Inflammatory macrophage (primary cell): ENCODE measurements at regions not wholly inside any gene's neighbourhood (a gene's known extent, or its start where the extent isn't known, plus 50 kb on each side); places are given as distances from the start of the nearest gene placed in this dataset.
"Not testable (repeated sequence)": the region's sequence is repeated elsewhere in the genome, so short reads cannot be mapped to it uniquely, and the experiment has no call there.

Source experiments
- DNase-seq, 2 donors: peaks; one replicate each; pipeline ENCODE4 v3.0.0-alpha.2; 2020 to 2022

DNA sequence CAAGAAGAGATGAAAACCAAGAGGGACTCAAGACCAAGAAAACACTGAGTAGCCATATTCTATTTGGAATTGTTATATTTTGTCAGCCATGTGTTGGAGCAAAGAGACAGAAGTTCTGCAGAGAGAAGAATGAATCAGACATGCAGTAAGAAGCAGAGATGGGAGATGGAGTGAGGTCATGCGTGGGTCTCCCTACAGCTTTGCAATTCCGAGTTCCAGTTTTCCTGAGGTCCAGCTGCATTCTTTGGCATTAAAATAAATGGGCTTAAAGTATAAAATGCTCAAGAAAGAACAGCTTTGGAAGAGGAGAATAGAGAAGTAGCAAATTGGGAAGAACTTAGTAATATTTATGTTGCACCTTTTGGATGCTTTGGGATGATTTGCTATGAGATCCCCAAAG is 361.6 kb downstream of the NPR3 start:
- DNase-seq, result no peak

DNA sequence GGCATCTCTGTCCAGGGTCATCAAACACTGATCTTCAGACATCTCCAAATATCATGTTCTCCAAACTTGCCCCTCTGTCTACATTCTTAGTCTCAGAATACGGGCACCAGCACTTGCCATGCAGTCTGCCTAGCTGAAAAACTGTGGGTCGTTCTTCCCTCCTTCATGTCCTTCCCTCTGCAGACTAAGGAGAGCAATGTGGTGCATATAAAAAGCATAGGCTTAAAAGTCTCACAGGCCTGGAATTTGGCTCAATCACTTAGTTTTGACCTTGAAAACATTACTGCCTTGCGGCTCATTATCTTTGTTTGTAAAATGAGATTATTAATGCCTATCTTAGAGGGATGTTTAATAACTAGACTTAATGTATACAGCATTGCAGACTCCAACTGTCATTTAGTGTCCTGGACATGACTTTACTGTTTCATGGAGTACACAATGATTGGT is 362.8 kb downstream of the NPR3 start:
- DNase-seq, result no peak

DNA sequence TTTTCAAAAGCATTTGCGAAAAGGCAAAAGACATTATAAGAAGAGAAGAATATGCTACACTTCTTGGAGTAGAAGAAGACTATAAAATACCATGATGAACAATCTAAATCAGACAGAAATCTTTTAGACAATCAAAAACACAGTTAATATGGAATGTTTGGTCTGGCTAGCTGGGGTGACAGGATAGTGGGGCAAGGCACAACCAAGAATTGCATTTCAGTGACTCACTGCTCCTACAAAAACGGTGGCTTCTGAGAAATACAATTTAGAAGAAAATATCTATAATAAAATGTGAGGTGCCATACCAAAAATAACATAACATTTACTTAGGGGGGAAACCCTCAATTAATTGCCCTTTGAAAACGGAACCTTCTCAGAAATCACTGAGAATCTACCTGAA is 363.4 kb downstream of the NPR3 start:
- no peak for DNase-seq

DNA sequence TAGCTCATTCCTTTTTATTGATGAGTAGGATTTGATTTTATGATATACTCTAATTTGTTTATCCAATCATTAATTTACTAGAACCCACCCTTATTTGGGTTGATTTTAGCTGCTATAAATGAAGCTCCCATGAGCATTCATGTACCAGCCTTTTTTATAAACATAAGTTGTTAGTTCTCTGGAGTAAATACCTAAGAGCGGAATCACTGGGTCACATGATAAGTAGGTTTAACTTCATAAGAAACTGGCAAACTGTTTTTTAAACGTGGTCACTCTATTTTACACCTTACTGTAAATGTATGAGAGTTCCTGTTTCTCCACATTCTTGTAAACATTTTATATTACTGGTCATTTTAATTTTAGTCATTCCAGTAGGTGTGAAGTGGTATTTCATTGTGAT is 364.6 kb downstream of the NPR3 start:
- no peak for DNase-seq

DNA sequence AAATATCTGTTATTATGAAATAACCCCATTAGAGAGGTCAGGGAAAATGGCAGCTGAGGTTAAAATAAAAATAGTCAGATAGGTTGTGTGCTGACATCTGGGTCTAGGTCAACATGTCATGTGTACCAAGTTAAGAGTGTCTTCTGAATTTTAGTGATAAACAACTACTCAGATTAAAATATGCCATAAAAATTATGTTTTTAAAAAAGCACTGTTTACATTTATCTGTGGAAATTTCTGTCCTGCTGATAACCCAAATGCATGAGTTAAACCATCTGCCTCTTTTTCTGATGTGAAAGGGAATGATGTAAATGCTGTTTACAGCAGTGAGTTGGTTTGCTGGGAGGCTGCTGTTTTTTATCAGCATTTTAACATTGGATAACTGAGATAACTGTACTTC is 361.2 kb upstream of the TARS1 start:
- no peak for DNase-seq

DNA sequence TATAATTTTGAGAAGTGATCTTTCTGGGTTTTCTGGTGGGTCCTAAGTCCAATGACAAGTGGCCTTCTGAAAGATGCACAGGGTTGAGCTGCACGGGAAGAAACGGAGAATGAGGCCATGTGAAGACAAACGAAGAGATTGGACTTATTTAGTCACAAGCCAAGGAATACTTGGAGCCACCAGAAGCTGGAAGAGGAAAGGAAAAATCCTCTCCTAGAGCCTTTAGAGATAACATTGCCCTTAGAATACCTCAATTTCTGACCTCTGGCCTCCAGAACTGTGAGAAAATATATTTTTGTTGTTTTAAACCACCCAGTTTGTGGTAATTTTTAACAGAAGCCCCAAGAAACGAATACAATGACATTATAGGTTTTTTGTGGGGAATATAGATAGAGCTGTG is 360.5 kb upstream of the TARS1 start:
- no peak for DNase-seq

DNA sequence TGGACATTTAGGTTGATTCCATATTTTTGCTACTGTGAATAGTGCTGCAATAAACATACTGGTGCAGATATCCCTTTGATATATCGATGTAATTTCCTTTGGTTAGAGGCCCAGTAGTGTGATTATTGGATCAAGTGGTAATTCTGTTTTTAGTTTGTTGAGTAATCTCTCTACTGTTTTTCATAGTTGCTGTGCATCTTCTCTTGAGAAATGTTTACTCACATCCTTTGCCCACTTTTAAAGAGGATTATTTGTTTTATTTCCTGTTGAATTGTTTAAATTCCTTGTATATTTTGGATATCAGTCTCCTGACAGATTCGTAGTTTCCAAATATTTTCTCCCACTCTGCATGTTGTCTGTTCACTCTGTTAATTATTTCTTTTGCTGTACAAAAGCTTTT is 352.6 kb upstream of the TARS1 start:
- DNase-seq, result no peak

DNA sequence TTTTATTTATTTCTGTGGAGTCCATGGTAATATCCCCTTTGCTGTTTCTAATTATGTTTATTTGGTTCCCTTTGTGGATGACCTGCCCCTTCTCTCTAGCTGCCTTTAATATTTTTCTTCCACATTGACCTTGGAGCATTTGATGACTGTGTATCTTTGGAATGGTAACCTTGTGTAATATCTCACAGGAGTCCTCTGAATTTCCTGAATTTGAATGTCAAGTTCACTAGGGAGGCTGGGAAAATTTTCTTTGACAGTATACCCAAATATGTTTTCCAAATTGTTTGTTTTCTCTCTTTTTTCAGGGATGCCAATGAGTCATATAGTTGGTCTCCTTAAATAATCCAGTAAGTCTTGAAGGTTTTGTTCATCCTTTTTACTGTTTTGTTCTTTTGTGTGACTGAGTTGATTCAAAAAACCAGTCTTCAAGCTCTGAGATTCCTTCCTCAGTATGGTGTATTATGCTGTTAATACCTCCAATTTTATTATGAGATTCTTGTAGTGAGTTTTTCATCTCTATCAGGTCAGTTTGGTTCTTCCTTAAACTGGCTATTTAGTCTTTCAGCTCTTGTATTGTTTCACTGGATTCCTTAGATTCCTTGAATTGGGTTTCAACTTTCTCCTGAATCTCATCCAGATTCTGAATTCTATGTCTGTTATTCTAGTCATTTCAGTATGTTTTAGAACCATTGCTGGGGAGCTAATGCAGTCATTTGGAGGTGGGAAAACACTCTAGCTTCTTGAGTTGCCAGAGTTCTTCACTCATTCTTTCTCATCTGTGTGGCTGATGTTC is 349.0 kb upstream of the TARS1 start:
- no peak for DNase-seq

DNA sequence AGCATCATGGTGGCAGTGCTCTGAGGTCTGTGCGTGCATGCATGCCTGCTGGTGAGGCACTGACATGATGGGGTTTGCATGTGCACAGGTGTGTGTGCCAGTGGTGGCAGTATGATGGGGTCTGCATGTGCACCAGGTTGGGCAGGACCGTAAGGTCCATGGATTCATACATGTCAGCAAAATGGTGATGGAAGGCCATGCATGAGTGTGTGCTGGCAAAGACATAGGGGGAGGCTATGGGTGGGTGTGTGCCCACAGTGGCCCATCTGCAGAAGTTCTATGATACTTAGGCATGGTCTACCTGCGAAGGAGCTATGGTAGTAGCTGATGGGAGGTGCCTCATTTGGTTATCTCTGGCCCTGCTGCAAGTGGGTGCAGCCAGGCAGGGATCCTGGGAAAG is 348.0 kb upstream of the TARS1 start:
- DNase-seq, result no peak

DNA sequence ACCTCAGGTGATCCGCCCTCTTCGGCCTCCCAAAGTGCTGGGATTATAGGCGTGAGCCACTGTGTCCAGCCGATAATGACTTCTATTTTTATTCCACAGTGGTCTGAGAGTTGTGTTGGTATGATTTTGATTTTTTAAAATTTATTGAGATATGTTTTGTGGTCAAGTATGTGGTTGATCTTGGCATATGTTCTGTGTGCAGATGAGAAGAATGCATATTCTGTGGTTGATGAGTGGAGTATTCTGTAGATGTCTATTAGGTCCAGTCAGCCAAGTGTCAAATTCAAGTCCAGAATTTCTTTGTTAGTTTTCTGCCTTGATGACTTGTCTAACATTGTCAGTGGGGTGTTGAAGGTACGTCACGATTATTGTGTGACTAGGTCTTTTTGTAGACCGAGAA is 338.2 kb upstream of the TARS1 start:
- DNase-seq, result no peak

DNA sequence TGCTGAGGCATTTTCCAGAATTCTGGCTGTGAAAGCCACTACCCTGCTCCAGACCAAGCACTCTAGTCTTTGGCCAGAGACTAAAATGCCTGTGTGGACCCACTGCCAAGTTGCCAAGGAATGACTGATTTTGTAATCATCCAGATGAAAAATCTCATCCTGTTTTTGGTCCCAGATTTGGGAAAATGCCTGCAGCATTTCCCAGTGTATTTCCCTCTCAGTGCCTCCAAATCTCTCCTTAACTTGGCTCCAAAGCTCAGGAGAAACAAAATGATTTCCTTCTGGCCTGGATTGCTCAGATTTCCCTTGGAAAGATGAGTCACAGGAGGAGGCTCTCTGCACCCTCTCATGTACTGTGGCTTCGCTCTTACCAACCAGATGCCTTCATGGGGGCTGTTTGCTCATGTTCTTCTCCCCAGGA is 335.2 kb upstream of the TARS1 start:
- DNase-seq, result no peak

DNA sequence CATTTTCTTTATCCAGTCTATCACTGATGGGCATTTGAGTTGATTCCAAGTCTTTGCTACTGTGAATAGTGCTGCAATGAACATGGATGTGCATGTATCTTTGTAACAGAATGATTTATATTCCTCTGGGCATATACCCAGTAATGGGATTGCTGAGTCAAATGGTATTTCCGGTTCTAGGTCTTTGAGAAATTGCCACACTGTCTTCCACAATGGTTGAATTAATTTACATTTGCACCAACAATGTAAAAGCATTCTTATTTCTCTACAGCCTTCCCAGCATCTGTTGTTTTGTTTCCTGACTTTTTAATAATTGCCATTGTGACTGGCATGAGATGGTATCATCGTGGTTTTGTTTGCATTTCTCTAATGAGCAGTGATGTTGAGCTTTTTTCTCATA is 330.3 kb upstream of the TARS1 start:
- not testable (repeated sequence) for DNase-seq

DNA sequence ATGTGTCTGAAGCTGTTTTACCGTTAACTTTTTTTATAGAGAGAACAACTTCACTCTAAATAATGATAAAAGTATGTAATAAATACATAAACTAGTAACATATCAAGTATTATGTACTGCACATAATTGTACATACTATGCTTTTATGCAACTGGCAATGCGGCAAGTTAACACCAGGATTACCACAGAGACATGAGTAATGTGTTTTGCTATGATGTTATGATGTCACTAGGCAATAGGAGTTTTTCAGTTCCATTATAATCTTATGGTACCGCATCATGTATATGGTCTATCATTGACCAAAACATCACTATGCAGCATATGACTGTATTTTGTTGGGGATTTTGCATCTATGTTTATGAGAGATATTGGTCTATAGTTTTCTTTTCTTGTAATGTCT is 326.4 kb upstream of the TARS1 start:
- no peak for DNase-seq

DNA sequence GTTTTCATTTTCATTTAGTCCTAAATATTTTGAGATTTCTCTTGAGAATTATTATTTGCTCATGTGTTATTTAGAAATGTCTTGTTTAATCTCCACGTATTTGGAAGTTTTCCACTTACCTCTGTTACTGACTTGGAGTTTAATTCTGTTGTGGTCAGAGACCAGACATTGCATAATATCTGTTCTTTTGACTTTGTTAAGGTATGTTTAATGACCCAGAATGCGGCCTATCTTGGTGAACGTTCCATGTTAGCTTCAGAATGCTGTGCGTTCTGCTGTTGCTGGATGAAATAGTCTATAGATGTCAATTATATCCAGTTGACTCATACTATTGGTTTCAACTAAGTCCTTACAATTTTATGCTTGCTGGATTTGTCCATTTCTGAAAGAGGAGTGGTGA is 325.3 kb upstream of the TARS1 start:
- no peak for DNase-seq

DNA sequence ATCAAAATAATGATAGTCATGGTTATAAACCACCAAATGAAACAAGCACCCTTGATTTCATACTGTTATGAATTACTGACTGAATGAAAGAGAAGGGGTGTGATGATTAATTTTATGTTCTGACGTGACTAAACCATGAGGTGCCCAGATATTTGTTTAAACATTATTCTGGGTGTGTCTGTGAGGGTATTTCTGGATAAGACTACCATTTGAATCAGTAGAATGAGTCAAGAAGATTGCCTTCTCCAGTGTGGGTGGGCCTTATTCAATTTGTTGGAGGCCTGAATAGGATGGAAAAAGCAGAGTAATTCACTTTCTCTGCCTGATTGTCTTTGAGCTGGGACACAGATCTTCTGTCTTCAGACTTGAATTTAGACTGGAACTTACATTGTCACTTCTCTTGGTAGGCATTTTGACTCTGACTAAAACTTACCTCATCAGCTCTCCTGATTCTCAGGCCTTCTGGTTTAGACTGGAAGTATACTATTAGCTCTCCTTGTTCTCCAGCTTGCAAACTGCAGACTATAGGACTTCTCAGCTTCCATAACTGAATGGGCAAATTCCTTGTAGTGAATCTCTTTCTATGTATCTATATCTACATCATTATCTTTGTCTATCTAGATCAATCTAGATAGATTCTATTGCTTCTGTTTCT is 321.9 kb upstream of the TARS1 start:
- DNase-seq, result no peak

DNA sequence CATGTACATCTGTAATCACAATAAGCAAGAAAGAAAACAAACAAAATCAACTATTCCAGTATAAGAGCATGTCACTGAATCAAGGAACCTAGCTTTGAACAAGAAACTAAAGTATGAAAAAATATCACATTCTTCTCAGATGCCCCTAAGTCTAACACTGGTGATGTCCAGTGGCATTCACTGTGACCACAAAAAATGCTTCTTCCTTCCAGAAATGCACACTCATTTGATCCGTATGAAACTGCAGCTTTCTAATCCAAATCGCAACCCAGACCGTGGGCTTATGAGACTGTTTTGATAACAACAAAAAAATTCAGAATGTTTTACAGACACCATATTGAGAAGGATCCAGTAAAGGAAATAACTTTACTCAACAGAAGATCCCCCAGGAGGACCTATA is 320.1 kb upstream of the TARS1 start:
- no peak for DNase-seq

DNA sequence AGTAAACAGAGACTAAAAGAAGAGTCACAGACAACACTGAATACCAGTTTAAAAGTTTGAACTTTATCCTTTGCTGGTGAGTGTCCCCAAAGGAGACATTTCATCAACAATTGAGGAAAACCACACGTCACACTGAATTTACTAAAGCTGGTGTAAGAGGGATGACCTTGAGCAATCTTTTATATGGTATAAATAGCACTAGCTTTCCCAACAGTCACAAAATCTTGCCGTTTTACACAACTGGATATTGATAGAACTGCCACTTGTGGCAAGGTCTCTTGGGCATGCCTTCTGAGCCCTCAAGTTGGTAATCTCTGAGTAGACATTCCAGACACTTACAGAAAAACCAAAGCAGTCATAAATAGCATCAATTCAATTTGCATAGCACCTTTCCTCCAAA is 311.5 kb upstream of the TARS1 start:
- no peak for DNase-seq

DNA sequence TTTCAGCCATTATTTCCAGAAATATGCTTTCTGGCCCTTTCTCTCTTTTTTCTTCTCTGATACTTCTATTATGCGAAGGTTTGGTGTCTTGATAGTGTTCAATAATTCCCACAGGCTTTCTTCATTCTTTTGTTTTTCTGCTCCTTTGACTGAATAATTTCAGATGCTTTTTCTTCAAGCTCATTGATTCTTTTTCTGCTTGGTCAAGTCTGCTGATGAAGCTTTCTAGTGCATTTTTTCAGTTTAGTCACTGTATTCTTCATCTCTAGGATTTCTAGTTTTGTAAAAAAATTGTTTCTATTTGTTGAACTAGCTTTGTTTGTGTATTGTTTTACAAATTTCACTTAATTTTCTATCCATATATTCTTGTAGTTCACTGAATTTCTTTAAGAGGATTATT is 304.0 kb upstream of the TARS1 start:
- no peak for DNase-seq

DNA sequence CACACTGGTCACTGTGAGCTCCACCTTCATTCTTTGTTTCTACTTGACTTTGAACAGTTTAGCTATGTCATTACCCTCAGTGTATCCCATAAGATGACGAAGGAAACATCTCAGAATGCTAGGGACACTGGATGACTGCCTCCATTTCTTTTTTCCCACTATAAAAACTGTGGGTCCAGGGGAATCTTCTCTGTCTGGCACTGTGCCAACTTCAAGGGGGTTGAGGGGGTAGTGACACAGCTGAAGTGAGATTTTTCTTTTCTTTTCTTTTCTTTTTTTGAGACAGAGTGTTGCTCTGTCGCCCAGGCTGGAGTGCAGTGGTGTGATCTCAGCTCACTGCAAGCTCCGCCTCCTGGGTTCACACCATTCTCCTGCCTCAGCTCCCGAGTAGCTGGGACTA is 302.6 kb upstream of the TARS1 start:
- DNase-seq, result not testable (repeated sequence)

DNA sequence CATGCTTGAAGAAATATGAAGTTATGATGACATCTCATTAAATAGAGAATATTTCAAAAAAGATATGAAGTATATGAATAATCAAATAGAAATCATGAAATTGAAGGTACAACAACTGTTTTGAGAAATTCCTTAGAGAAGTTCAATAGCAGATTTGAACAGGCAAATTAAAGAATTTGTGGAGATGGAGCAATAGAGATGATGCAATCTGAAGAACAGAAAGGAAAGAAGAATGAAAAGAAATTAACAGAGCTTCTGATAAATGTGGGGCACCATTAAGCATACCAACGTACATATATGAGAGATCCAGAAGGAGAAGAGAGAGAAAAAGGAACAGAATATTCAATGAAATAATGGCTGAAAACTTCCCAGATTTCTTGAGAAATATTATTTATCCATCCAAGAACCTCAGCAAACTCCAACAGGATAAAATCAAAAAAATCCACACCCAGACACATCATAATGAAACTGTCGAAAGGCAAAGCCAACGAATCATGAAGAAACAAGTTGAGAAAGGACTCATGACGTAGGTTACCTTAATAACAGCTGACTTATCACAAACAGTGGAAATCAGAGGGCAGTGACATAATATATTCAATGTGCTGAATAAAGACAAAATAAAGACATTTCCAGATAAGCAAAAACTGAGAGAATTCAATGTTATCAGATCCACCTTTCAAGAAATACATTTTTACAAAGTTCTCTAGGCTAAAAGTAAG is 297.2 kb upstream of the TARS1 start:
- DNase-seq, result no peak

DNA sequence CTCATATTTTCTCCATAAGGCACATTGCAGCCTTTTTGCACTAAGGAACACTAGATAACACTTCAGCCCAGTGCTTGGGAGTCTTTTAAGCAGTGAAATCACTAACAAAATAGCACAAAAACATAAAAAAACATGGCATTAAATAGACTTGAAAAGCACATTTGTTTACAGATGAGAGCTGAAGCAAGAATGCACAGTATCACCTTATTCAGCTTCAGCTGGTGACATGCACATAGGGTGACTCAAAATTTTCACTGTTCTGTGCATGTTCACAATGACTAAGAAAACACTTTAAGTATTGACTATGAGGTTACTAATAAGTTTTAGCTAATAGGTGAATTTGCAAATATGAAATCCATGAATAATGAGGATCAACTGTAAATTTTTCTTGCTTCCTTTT is 293.9 kb upstream of the TARS1 start:
- no peak for DNase-seq

DNA sequence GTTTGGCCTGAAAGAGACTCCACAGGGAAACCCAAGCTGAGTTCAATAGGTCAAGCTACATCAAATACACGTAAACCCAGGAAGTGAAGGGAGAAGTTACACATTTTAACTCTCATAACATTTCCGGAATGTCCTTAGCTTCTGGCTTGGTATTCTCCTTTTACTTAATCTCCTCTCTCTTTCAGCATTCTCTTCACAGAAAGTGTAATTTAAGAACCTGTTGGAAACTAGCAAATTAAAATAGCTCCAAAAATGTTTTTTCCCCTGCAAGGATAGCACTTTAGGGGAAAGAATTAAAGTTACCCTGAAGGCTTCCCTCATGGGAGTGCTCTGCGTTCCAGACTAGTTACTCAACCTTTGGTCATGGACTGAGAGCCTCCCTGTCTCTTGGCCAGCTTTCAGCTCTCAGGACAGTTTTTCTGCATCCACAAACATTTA is 292.7 kb upstream of the TARS1 start:
- no peak for DNase-seq

DNA sequence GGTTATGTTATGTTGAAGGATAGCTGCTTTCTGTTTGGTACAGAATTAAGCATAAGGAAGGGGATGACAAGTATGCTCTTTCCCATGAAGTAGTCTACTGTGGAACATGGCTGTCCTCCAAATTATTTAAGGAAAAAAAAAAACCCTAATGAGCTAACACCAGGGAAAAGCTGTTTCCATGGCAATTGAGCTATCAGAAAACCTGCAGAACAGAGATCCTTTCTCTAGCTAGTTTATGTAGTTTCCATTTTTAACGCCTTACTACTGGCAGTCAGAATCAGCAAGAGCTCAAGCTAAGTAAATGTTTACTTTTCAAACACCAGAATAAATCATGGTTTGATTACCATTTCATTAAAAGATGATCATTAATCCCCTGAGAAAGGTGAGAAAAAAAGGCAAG is 287.4 kb upstream of the TARS1 start:
- no peak for DNase-seq

DNA sequence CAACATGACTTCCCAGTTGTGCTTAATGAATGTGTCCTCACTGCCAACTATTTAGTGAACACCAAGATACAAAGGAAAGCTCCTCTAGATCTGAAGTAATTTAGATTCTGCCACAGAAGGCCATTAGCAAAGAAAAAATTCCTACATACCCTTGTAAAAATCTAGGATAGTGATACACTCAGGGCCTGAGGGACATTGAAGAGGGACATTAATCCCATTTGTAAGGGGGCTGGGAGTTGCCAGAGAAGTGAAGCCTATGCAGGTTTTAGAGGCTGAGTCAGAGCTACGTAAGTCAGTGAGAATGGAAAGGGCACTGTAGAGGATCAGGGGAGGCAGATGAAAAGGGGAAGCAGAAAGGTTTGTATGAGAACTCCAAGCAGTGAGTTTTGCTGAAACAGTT is 286.9 kb upstream of the TARS1 start:
- DNase-seq, result no peak
